K562 (cell line): ENCODE measurements at regions not wholly inside any gene's neighbourhood (a gene's known extent, or its start where the extent isn't known, plus 50 kb on each side); places are given as distances from the start of the nearest gene placed in this dataset.

ENCODE experiments used
- ATAC-seq: fragments of 200-7000 bp; cut with Tn5 transposase; 3 replicates; pipeline ENCODE4 v1.9.1; 2020; ENCODE audit warnings: moderate library complexity
- BruUV-seq: library from RNA; stranded (reverse); fragments of 400-500 nt; replicated peaks from 2 replicates; lab custom pipeline; 2021; lab: Mats Ljungman, UMichigan
- CTCF ChIA-PET: fragments of 300-600 bp; formaldehyde crosslinking; extraction: SDS; loops from one replicate; lab custom pipeline; 2021; ENCODE audit warnings: low intra/inter-chr PET ratio; lab: Yijun Ruan, JAX
- POLR2A ChIA-PET: fragments of 300-600, 350-650 bp; sonication (Branson Sonifier 250); formaldehyde crosslinking; extraction: SDS; loops from one replicate; lab custom pipeline; 2021; ENCODE audit warnings: antibody characterized with exemption, inconsistent platforms; lab: Yijun Ruan, JAX
- DNase-seq, 4 experiments: peaks; one replicate each; pipeline versions ENCODE4 v3.0.0 to v3.0.0-alpha.2; 2011 to 2018; ENCODE audit warnings: low spot score in 3 of 4, mixed read lengths in 3 of 4; ENCODE audit errors: extremely low read depth in 1 of 4
- FAIRE-seq: peaks from 2 replicates; lab custom pipeline; 2011; peaks lifted over from hg19 to GRCh38; lab: Jason Lieb, UNC
- H2AFZ ChIP-seq: 2 replicates; pipeline ENCODE4 v1.6.0; 2011; ENCODE audit warnings: low read depth, low read length, control low read depth, inconsistent platforms
- H3K27ac ChIP-seq: fragments of 200-600 bp; 3 replicates; pipeline ENCODE4 v1.8.0; 2011; ENCODE audit warnings: low read depth, mild to moderate bottlenecking, control low read depth, inconsistent platforms, low read length, moderate library complexity, mixed read lengths; ENCODE audit errors: extremely low read depth
- H3K27me3 ChIP-seq, 2 experiments: fragments of 300-600 bp in 1 of 2; 2 replicates in 1 of 2; 3 replicates in 1 of 2; pipeline versions ENCODE4 v1.6.0 to v1.8.0; 2011; ENCODE audit warnings: inconsistent platforms in 2 of 2, low read length in 2 of 2, mild to moderate bottlenecking in 1 of 2, mixed read lengths in 1 of 2, moderate library complexity in 1 of 2; ENCODE audit not compliant: control insufficient read depth in 2 of 2, insufficient read depth in 2 of 2
- H3K36me3 ChIP-seq: fragments of 300-600 bp; 3 replicates; pipeline ENCODE4 v1.8.0; 2011; ENCODE audit warnings: mild to moderate bottlenecking, low read length, inconsistent platforms; ENCODE audit not compliant: control insufficient read depth, insufficient read depth
- H3K4me1 ChIP-seq, 2 experiments: fragments of 200-600 bp in 1 of 2; replicated peaks in 1 of 2; 2 replicates in 1 of 2; 3 replicates in 1 of 2; pipeline versions ENCODE4 v1.5.1 to v1.8.0; 2011; ENCODE audit warnings: inconsistent platforms in 2 of 2, low read length in 2 of 2, mild to moderate bottlenecking in 1 of 2, mixed read lengths in 1 of 2, moderate library complexity in 1 of 2; ENCODE audit not compliant: control insufficient read depth in 2 of 2, insufficient read depth in 2 of 2
- H3K4me2 ChIP-seq: 2 replicates; pipeline ENCODE4 v1.6.1; 2011; ENCODE audit warnings: low read length, control low read depth, inconsistent platforms, mixed read lengths; ENCODE audit not compliant: insufficient read depth
- H3K4me3 ChIP-seq: fragments of 200-600 bp; sonication (generic), shearing (Covaris generic); 2 replicates; pipeline ENCODE4 v1.5.1; 2016; ENCODE audit warnings: control low read depth, inconsistent platforms
- H3K79me2 ChIP-seq: fragments of 200-600 bp; 3 replicates; pipeline ENCODE4 v1.8.0; 2011; ENCODE audit warnings: low read length, inconsistent platforms; ENCODE audit not compliant: control insufficient read depth, insufficient read depth
- H3K9ac ChIP-seq, 2 experiments: 2 replicates each; pipeline versions ENCODE4 v1.6.0 to v1.6.1; 2011; ENCODE audit warnings: low read depth in 2 of 2, low read length in 2 of 2, control low read depth in 1 of 2, inconsistent platforms in 1 of 2, mild to moderate bottlenecking in 1 of 2, mixed read lengths in 1 of 2; ENCODE audit not compliant: insufficient read depth in 1 of 2
- H3K9me1 ChIP-seq: one replicate; pipeline ENCODE4 v1.6.0; 2011; ENCODE audit warnings: inconsistent platforms, mild to moderate bottlenecking, low read length, moderate library complexity; ENCODE audit not compliant: control insufficient read depth, insufficient read depth
- H3K9me3 ChIP-seq: replicated peaks from 2 replicates; pipeline ENCODE4 v1.5.1; 2011; ENCODE audit warnings: low read depth, low read length, inconsistent platforms; ENCODE audit not compliant: control insufficient read depth, insufficient read depth
- H4K20me1 ChIP-seq: replicated peaks from 2 replicates; pipeline ENCODE4 v1.6.1; 2011; ENCODE audit warnings: low read length, inconsistent platforms, mixed read lengths; ENCODE audit not compliant: control insufficient read depth, insufficient read depth
- ARHGAP35 ChIP-seq: fragments of 450-650 bp; IDR thresholded peaks from 2 replicates; pipeline ENCODE4 v1.6.1; 2018; ENCODE audit not compliant: partially characterized antibody
- ARID2 ChIP-seq: fragments of 450-650 bp; IDR thresholded peaks from 2 replicates; pipeline ENCODE4 v1.6.1; 2017; ENCODE audit warnings: antibody characterized with exemption, mild to moderate bottlenecking
- BCL6 ChIP-seq: fragments of 250-450 bp; sonication (Bioruptor Pico); IDR thresholded peaks from 2 replicates; pipeline ENCODE4 v1.4.0; 2020
- DEAF1 ChIP-seq: fragments of 450-650 bp; formaldehyde crosslinking; IDR thresholded peaks from 2 replicates; pipeline ENCODE4 v1.4.0; 2020; ENCODE audit warnings: mild to moderate bottlenecking, moderate library complexity
- FOXM1 ChIP-seq, 2 experiments: fragments of 450-650 bp in 1 of 2; sonication (generic) in 1 of 2; formaldehyde crosslinking in 1 of 2; IDR thresholded peaks; 2 replicates each; pipeline versions ENCODE4 v1.6.1 to v1.9.0; 2017 to 2022; ENCODE audit warnings: low read depth in 2 of 2, mild to moderate bottlenecking in 2 of 2, missing genetic modification reagents in 1 of 2, moderate library complexity in 1 of 2
- HCFC1 ChIP-seq: IDR thresholded peaks from 2 replicates; pipeline ENCODE4 v1.6.1; 2012; ENCODE audit warnings: low read depth, low read length, improper control_type of control experiment
- HDAC6 ChIP-seq: IDR thresholded peaks from 2 replicates; pipeline ENCODE4 v1.6.1; 2012; ENCODE audit warnings: low read depth, mild to moderate bottlenecking, control low read depth, inconsistent platforms, low read length, moderate library complexity
- ID3 ChIP-seq, 2 experiments: fragments of 250-450 bp in 1 of 2; fragments of 450-650 bp in 1 of 2; sonication (Bioruptor Pico) in 1 of 2; IDR thresholded peaks; 2 replicates each; pipeline versions ENCODE4 v1.6.1 to v1.8.0; 2016 to 2021; ENCODE audit warnings: mild to moderate bottlenecking in 2 of 2, moderate library complexity in 2 of 2, missing compliant biosample characterization in 1 of 2, missing genetic modification characterization in 1 of 2
- MAFK ChIP-seq: IDR thresholded peaks from 2 replicates; pipeline ENCODE4 v1.6.1; 2011; ENCODE audit warnings: low read length, improper control_type of control experiment
- MCM2 ChIP-seq: fragments of 450-650 bp; IDR thresholded peaks from 2 replicates; pipeline ENCODE4 v1.6.1; 2017; ENCODE audit warnings: low read depth, mild to moderate bottlenecking
- MCM3 ChIP-seq: fragments of 450-650 bp; IDR thresholded peaks from 2 replicates; pipeline ENCODE4 v1.6.1; 2016
- NCOA2 ChIP-seq, 2 experiments: fragments of 450-650 bp; IDR thresholded peaks; 2 replicates each; pipeline ENCODE4 v1.6.1; 2018; ENCODE audit warnings: mild to moderate bottlenecking in 2 of 2, moderate library complexity in 1 of 2; ENCODE audit not compliant: partially characterized antibody in 2 of 2
- PTRF ChIP-seq: fragments of 450-650 bp; IDR thresholded peaks from 2 replicates; pipeline ENCODE4 v1.6.1; 2016; ENCODE audit warnings: mild to moderate bottlenecking, missing genetic modification characterization, missing compliant biosample characterization
- TAF15 ChIP-seq: fragments of 200-400 bp; formaldehyde crosslinking; IDR thresholded peaks from 2 replicates; pipeline ENCODE4 v1.6.1; 2017; ENCODE audit warnings: mild to moderate bottlenecking, low read depth, low read length, moderate library complexity
- TFAP4 ChIP-seq: sonication (generic); formaldehyde crosslinking; IDR thresholded peaks from 2 replicates; pipeline ENCODE4 v1.8.0; 2022; ENCODE audit warnings: missing genetic modification reagents, mild to moderate bottlenecking, moderate library complexity, borderline replicate concordance
- TRIM28 ChIP-seq: fragments of 450-650 bp; IDR thresholded peaks from 2 replicates; pipeline ENCODE4 v1.6.1; 2017
- U2AF2 ChIP-seq: fragments of 200-400 bp; formaldehyde crosslinking; optimal IDR thresholded peaks from 2 replicates; pipeline ENCODE3; 2017; ENCODE audit warnings: low read depth, mild to moderate bottlenecking, low read length
- ZBTB49 ChIP-seq: sonication (generic); formaldehyde crosslinking; IDR thresholded peaks from 2 replicates; pipeline ENCODE4 v1.8.0; 2022; ENCODE audit warnings: missing genetic modification reagents, mild to moderate bottlenecking, borderline replicate concordance
- ZNF184 ChIP-seq: sonication (generic); formaldehyde crosslinking; IDR thresholded peaks from 2 replicates; pipeline ENCODE4 v1.5.0; 2020; ENCODE audit warnings: missing genetic modification reagents
- WGBS: fragments of 100-300 bp; shearing (Covaris generic); methylation state at CpG from one replicate; pipeline ENCODE4 v1.1.6; 2016; ENCODE audit warnings: low coverage, mixed read lengths; ENCODE audit not compliant: insufficient coverage; ENCODE audit errors: missing lambda C conversion rate; 5-methylcytosine and 5-hydroxymethylcytosine counted together
- in situ Hi-C: fragments of 300-500 bp; cut with MboI; formaldehyde crosslinking; loops from 4 replicates; pipeline ENCODE4 v1.15.0; 2018; ENCODE audit warnings: inconsistent platforms, mixed read lengths
- intact Hi-C: fragments of 100-400 bp; cut with micrococcal nuclease; formaldehyde crosslinking; loops from 2 replicates; pipeline ENCODE4 v1.14.2; 2022

- CTCF ChIA-PET = no interaction called here
- no TSS peak for BruUV-seq
These were observed 181.6 kb upstream of the ZC3H12A start for GRCh38 chr1:37292789-37293188.

More at GRCh38 chr1:37292789-37293188, 181.6 kb upstream of the ZC3H12A start:
- no peaks in the 10 kb centered on the region for H3K9me3 ChIP-seq
- POLR2A ChIA-PET = interaction anchor here (0.7 to 1.0 kb wide), 2 partner anchors 11 to 12 kb away, joined by 3 read pairs; no protein-coding TSS in a partner anchor
- no peak for FAIRE-seq
- H3K4me1 ChIP-seq = no peaks in the 10 kb centered on the region
- in situ Hi-C loops (no loop called here), intact Hi-C loops (no loop called here)
- H3K27ac ChIP-seq = no peak overlapping the region
- no peak for ATAC-seq
- peaks cover 9 to 38% of the 10 kb centered on the region in 2 experiments; a peak in 4 of 5 replicates for H3K27me3 ChIP-seq
- no peak overlapping the region for H2AFZ ChIP-seq
- no peaks in the 10 kb centered on the region for H3K79me2 ChIP-seq
- no peaks in the 10 kb centered on the region for H3K36me3 ChIP-seq
- H3K4me3 ChIP-seq = no peak overlapping the region
- H3K9ac ChIP-seq = no peak overlapping the region
- no peak for TF ChIP-seq ARHGAP35
- TF ChIP-seq U2AF2 = no peak
- TF ChIP-seq MCM2 = no peak
- no peak for TF ChIP-seq HCFC1
- TF ChIP-seq TAF15 = no peak
- TF ChIP-seq TFAP4 = no peak
- no peak for TF ChIP-seq MAFK
- TF ChIP-seq ZNF184 = no peak
- no peak for TF ChIP-seq ARID2
- no peak for TF ChIP-seq HDAC6
- no peak for TF ChIP-seq BCL6 (CRISPR knock-in tag)
- no peak for TF ChIP-seq PTRF
- TF ChIP-seq MCM3 = no peak
- no peak for TF ChIP-seq FOXM1 (IDR thresholded peaks at IDR 0.05; ENCODE audit: low read depth)
- no peak for TF ChIP-seq FOXM1 (CRISPR knock-in tag; IDR thresholded peaks at IDR 0.05; ENCODE audit: low read depth)
- TF ChIP-seq ZBTB49 (CRISPR knock-in tag) = no peak
- no peak for TF ChIP-seq ID3 (CRISPR knock-in tag; IDR thresholded peaks at IDR 0.05)
- TF ChIP-seq ID3 (tag; IDR thresholded peaks at IDR 0.05) = no peak
- no peak for TF ChIP-seq DEAF1 (CRISPR knock-in tag)
- no peak for TF ChIP-seq TRIM28
- no peak for TF ChIP-seq NCOA2 (IDR thresholded peaks at IDR 0.05; ENCODE audit: partially characterized antibody in 2 of 2)
- TF ChIP-seq, all 486 proteins: peak for 0
- no peak for DNase-seq
- H3K9me1 ChIP-seq = no peaks in the 10 kb centered on the region
- 1% methylated on average over 9 of the region's 9 CpGs for WGBS
- H4K20me1 ChIP-seq = peaks cover 12% of the 10 kb centered on the region; the same call in 1 of the 2 replicates
- no peak overlapping the region for H3K4me2 ChIP-seq
